T-helper 1 cell (primary cell): ENCODE measurements at regions not wholly inside any gene's neighbourhood (a gene's known extent, or its start where the extent isn't known, plus 50 kb on each side); places are given as distances from the start of the nearest gene placed in this dataset.

ENCODE experiments used
- DNase-seq, 5 donors: peaks; one replicate each; pipeline ENCODE4 v3.0.0-alpha.2; 2012 to 2020

GRCh38 chr16:7183768-7184167, 148.9 kb upstream of the RBFOX1 start:
- no peak for DNase-seq

- no peak for DNase-seq
These were observed 150.0 kb upstream of the RBFOX1 start for GRCh38 chr16:7182510-7183109.

DNA sequence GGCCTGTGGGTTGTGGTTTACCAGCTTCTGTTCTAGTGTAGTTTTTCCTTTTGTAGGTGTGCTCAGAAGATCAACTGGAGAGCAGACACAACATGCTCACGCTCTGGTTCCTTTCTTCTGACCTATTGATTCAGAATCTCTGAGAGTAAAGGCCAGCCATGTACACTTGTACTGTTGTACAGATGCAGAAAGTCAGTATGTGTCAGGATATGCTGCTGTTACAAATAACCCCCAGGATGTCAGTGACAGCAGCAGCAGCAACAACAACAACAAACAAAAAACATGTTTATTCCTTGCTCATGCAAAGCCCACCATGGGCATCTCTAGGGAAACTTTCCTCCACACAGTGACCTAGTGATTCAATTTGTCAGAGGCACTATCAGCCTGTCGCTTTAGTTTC, 154.8 kb upstream of the RBFOX1 start:
- no peak for DNase-seq

DNA sequence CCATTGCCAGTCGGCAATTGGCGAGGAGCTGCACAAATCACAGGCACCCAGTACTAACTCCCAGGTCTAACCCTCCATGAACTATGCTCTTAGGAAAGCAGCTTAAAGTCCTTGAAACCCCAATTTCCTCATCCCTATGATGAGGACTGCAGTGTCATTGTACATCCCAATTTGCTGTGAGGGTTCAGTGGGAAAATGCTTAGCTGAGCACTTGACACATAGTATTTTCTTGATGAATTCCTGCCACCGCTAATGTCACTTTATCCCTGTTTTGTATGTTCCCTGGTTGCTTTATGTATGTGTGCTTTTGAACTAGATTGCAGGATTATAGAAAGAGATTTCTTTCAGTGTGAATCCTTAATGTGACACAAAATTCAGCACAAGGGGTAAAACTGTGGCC, 161.5 kb upstream of the RBFOX1 start:
- no peak for DNase-seq

DNA sequence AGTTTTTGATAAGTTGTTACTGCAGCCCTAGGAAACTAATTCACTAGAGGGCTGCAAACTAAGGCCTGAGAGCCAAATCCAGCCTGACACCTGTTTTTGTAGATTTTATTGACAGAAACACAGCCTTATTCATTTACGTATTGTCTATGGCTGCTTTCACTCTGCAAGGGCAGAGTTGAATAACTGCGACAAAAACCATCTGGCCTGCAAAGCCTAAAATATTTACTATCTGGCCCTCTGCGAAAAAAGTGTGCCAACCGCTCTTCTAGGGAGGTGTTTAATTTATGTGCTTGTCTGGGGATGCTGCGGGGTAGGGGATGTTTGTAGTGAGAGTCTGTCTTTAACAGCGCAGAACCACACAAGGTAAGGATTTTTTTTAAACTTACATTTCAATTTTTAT, 165.0 kb upstream of the RBFOX1 start:
- DNase-seq = no peak

- no peak for DNase-seq
These were observed 170.8 kb upstream of the RBFOX1 start for GRCh38 chr16:7161891-7162290.

DNA sequence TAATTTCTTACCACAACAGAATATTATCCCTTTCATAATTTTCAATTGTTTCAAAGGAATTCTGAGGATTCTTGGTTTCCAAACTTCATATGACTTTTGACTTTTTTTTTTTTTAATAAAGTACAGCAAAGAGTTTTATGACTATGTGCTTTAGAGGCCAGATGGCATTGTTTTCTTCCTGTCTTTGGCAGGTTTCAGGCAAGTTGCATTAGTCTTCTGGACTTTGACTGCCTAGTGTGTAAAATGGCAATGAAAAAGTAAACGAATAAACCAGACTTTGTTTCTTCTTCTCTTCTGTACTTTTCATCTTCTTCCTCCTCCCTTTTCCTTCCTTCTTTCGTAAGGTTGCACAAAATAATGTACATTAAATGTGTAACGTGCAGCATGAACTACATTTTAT, 172.6 kb upstream of the RBFOX1 start:
- no peak for DNase-seq

DNA sequence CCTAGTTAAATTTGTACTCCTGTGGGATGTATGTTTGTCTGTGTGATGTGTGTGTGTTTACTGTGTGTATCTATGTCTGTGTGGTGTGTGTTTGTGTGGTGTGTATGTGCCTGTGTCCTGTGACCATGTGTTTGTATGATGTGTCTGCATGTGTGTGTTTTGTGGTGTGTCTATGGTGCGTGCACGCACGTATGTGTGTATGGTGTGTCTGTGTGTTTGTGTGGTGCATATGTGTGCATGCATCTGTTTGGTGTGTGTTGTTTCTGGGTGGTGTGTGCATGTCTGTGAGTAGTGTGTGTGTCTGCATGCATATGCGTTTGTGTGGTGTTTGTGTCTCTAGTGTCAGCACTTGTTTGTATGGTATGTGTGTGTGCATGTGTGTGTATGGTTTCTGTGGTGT, 174.2 kb upstream of the RBFOX1 start:
- DNase-seq = no peak

GRCh38 chr16:7150230-7150629, 182.4 kb upstream of the RBFOX1 start:
- DNase-seq = no peak

DNA sequence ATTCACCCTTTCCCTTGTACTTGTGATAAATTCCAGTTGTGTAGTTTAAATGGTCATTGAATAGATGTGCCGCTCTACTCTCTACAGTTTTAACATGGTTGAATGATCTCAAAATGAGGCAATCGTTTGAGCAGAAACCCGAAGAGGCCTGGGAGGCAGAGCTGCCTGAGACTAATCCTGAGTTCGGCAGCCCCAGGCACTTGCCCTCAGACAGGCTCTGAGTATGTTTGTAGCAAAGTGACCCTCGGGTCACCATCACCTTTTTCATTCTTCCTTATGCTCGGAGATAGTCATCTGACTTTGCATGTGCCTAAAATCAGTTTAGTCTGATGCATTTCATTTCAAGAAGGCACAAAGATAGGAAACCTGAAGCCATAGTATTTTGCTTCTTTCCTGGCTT, 184.0 kb upstream of the RBFOX1 start:
- no peak for DNase-seq

GRCh38 chr16:7140899-7141298, 191.7 kb upstream of the RBFOX1 start:
- DNase-seq = no peak

DNA sequence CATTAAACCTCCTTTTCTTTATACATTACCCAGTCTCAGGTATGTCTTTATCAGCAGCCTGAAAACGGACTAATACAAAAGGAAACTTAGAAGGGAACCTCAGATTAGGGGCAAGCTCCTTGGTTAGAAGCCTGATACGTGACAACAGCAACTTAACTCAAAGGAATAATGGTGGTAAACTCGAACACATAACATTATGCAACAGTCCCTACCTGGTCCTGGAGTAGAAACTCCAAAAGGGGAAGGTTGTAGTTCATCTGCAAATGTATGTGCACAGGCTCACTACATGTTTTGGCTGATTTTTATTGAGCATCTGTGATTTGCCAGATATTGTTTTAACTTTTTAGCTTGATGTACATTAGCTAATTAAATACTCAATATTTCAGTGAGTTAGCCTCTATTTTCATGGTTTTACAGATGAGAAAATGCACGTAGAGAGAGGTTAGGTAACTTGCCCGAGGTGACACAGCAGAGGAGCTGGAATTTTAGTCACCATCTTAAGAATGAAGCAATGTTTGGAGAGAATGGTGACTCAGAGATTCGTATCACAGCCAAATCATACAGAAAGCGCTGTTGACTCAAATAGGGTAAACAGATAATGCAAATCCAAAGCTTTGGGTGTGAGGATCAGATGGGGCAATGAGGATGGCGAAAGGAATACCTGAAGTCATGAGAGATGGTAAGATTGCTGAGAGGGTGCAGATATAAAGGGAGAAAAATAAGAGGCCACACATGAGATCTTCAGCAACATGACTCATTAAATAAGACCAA, 194.9 kb upstream of the RBFOX1 start:
- DNase-seq = no peak

GRCh38 chr16:7132465-7132864, 200.2 kb upstream of the RBFOX1 start:
- DNase-seq = no peak

DNA sequence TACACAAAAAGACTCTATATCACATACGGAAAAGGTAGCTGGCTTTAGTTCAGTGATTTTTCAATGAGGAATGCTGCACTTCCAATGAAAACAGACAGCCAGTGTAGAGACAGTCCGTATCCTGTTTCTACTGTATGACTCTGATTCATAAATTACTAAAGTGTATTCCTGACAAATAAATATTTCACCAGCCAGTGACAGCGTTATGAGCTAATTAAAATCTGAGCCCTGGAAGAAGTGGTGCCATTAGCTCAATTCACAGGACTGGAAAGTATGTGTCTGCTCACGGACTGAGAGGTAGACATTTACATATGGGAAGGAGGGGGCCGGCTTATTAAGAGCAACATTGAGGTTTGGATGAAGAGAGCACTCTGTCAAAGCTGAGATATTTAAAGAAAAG, 207.9 kb upstream of the RBFOX1 start:
- no peak for DNase-seq

DNA sequence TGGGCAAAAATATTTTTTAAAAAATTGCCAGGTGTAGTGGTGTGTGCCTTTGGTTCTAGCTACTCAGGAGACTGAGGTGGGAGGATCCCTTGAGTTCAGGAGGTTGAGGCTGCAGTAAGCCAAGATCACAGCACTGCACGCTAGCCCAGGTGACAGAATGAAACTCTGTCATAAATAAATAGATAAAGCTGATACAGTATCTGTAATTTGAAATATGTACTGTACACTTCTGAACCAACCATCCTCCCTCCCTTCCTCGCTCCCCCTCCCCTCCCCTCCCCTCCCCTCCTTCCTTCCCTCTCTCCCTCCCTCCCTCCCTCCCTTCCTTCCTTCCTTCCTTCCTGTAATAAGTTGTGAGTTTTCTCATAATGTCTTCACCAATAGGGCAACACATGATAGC, 208.4 kb upstream of the RBFOX1 start:
- no peak for DNase-seq

DNA sequence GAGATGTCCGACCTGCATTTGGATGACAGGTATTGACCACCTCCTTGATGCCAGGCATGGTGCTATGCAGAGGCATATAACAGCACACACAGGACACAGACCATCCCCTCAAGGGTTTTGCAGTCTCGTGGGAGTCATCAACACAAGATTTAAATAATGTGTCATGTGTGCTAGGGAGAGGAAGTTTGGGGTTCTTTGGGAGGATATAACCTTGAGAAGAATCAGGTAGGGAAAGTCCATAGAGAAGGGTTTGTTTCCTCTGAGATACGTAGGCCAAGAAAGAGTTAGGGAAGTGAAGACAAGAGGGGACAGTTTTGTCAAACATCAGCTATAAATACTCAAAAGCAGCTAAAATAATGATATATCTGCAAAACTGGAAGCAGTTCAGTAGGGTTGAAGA, 215.9 kb upstream of the RBFOX1 start:
- no peak for DNase-seq

GRCh38 chr16:7115898-7116297, 216.7 kb upstream of the RBFOX1 start:
- no peak for DNase-seq

GRCh38 chr16:7113949-7114348, 218.7 kb upstream of the RBFOX1 start:
- DNase-seq = no peak

DNA sequence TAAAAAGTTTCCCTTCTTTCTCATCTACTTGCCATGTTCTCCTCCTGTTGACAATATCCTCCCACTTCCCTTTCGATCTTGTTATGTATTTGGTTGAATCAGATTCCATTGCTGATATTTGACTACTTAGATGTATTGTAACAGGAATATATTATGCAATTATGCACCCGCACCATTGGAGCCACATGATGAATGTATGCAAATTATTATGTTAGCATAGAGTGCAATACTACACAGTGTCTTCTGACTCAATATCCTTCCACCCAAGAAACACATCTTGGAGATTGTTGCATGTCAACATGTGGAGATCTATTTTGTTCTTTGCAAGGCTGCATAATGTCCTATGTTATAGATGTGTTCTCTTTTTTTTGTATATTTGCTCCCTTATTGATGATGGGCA, 219.2 kb upstream of the RBFOX1 start:
- DNase-seq = no peak

GRCh38 chr16:7111265-7111664, 221.4 kb upstream of the RBFOX1 start:
- no peak for DNase-seq

GRCh38 chr16:7107436-7107835, 225.2 kb upstream of the RBFOX1 start:
- no peak for DNase-seq

DNA sequence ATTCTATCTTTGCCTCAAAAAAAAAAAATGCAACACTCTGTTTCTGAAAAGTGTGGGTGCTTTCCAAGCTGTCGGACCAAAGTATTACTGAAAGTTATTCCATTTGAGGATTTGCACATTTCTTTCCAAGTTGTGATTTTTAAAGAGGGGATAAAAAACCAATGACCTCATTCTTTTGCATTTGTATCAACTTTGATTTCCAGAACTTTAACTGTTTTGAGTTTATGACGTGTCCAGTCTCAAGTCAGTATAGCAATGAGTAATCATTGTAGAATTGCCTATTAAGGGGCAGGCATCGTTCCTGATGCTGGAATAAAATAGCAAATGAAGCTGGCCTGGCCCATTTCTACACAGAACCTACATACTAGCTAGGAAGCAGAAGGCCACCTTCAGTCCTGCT, 229.6 kb upstream of the RBFOX1 start:
- DNase-seq = no peak

DNA sequence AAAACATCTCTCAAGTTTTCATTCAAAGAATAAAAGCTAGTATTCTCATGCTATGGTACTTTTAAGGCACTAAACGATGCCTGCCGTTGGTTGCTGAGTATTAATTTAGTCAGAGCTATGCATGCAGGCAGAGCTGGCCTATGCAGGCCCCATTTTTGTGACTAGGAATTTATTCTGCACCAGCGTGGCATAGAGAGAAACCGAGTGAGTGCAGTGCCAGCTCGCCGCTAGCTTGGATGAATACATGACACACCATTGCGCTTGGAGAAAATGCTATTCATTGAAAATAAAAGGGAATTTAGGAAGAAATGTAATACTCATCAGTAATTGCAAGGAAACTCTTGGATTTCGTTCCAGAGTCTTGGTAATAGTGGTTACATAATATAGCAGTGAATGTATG, 231.6 kb upstream of the RBFOX1 start:
- DNase-seq = no peak

GRCh38 chr16:7097518-7097917, 235.1 kb upstream of the RBFOX1 start:
- no peak for DNase-seq

- no peak for DNase-seq
These were observed 239.1 kb upstream of the RBFOX1 start for GRCh38 chr16:7093511-7093910.
